ENCODE measurements at regions not wholly inside any gene's neighbourhood (a gene's known extent, or its start where the extent isn't known, plus 50 kb on each side); places are given as distances from the start of the nearest gene placed in this dataset.
"Not testable (repeated sequence)": the region's sequence is repeated elsewhere in the genome, so short reads cannot be mapped to it uniquely, and the experiment has no call there.

DNA sequence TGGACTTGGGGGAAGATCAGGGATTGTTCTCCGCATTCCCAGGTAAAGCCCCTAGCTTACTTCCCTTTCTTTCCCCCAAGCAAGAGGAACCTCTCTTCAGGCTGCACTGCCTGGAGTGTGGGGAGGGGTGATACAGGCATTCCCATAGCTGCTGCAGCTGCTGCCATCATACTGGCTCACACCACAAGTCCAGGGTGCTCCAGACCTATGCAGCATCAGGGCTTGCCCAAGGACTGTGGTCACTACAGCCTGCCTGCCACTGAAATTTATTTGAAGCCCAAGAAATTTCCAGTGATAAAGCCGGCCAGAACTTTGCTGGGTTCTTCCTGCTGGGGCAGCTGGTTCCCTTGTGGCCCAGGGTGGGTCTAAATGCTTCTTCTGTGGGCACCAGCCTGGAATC lies 72.7 kb downstream of the NBPF8 start:
- TF ChIP-seq, protein P1, sequence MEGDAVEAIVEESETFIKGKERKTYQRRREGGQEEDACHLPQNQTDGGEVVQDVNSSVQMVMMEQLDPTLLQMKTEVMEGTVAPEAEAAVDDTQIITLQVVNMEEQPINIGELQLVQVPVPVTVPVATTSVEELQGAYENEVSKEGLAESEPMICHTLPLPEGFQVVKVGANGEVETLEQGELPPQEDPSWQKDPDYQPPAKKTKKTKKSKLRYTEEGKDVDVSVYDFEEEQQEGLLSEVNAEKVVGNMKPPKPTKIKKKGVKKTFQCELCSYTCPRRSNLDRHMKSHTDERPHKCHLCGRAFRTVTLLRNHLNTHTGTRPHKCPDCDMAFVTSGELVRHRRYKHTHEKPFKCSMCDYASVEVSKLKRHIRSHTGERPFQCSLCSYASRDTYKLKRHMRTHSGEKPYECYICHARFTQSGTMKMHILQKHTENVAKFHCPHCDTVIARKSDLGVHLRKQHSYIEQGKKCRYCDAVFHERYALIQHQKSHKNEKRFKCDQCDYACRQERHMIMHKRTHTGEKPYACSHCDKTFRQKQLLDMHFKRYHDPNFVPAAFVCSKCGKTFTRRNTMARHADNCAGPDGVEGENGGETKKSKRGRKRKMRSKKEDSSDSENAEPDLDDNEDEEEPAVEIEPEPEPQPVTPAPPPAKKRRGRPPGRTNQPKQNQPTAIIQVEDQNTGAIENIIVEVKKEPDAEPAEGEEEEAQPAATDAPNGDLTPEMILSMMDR (conservative IDR thresholded peaks at IDR 0.05; ENCODE audit: low read depth, low read length), result not testable (repeated sequence)
- not testable (repeated sequence) for TF ChIP-seq EZH2 (IDR thresholded peaks at IDR 0.05; ENCODE audit: borderline replicate concordance, low read depth, low read length, poor library complexity, severe bottlenecking)
